Neural cell (in vitro differentiated cells): ENCODE measurements at regions not wholly inside any gene's neighbourhood (a gene's known extent, or its start where the extent isn't known, plus 50 kb on each side); places are given as distances from the start of the nearest gene placed in this dataset.

Experiments used
- H2AFZ ChIP-seq: fragments of 200-600, 300-800 bp; sonication (generic), shearing (Covaris generic); 2 replicates; pipeline ENCODE4 v1.6.0; 2014; ENCODE audit warnings: low read depth, mild to moderate bottlenecking, antibody characterized with exemption, low read length, moderate library complexity
- H3F3A ChIP-seq: fragments of 200-600 bp; shearing (Covaris generic); 2 replicates; pipeline ENCODE4 v1.6.1; 2016; ENCODE audit warnings: mild to moderate bottlenecking, moderate library complexity, mixed read lengths, antibody characterized with exemption, low read length; ENCODE audit not compliant: insufficient read depth, poor library complexity, severe bottlenecking
- H3K27ac ChIP-seq: fragments of 200-600, 300-800 bp; sonication (generic), shearing (Covaris generic); 2 replicates; pipeline ENCODE4 v1.5.1; 2014; ENCODE audit warnings: mild to moderate bottlenecking, low read length, moderate library complexity
- H3K27me3 ChIP-seq: fragments of 300-800, 200-600 bp; sonication (generic), shearing (Covaris generic); 2 replicates; pipeline ENCODE4 v1.6.0; 2014; ENCODE audit warnings: mild to moderate bottlenecking, low read depth, low read length, moderate library complexity; ENCODE audit not compliant: insufficient read depth
- H3K36me3 ChIP-seq: fragments of 300-800, 200-600 bp; sonication (generic), shearing (Covaris generic); 2 replicates; pipeline ENCODE4 v1.5.1; 2014; ENCODE audit warnings: mild to moderate bottlenecking, antibody characterized with exemption, low read length, moderate library complexity; ENCODE audit not compliant: insufficient read depth
- H3K4me2 ChIP-seq: fragments of 300-800, 200-600 bp; sonication (generic), shearing (Covaris generic); 2 replicates; pipeline ENCODE4 v1.6.0; 2014; ENCODE audit warnings: mild to moderate bottlenecking, low read length
- H3K4me3 ChIP-seq: fragments of 300-800, 200-600 bp; sonication (generic), shearing (Covaris generic); 2 replicates; pipeline ENCODE4 v1.5.1; 2014; ENCODE audit warnings: mild to moderate bottlenecking, low read length, moderate library complexity
- H3K79me2 ChIP-seq: fragments of 200-600 bp; shearing (Covaris generic); replicated peaks from 2 replicates; pipeline ENCODE4 v1.6.0; 2014; ENCODE audit warnings: mild to moderate bottlenecking, low read length, moderate library complexity; ENCODE audit not compliant: insufficient read depth
- H3K9ac ChIP-seq: fragments of 300-800, 200-600 bp; sonication (generic), shearing (Covaris generic); 2 replicates; pipeline ENCODE4 v1.6.1; 2016; ENCODE audit warnings: mild to moderate bottlenecking, low read length, mixed read lengths
- H3K9me2 ChIP-seq: fragments of 200-600 bp; shearing (Covaris generic); 2 replicates; pipeline ENCODE4 v1.6.1; 2016; ENCODE audit warnings: mild to moderate bottlenecking, low read length, mixed read lengths; ENCODE audit not compliant: insufficient read depth
- H3K9me3 ChIP-seq: fragments of 200-600, 300-800 bp; sonication (generic), shearing (Covaris generic); 2 replicates; pipeline ENCODE4 v1.6.1; 2016; ENCODE audit warnings: mild to moderate bottlenecking, mixed run types, low read length, moderate library complexity, mixed read lengths
- H4K20me1 ChIP-seq: fragments of 200-600 bp; shearing (Covaris generic); 2 replicates; pipeline ENCODE4 v1.6.1; 2016; ENCODE audit warnings: mild to moderate bottlenecking, mixed run types; ENCODE audit not compliant: insufficient read depth
- EP300 ChIP-seq: fragments of 450-650 bp; conservative IDR thresholded peaks from 2 replicates; pipeline ENCODE4 v1.6.1; 2014; ENCODE audit warnings: antibody characterized with exemption, mild to moderate bottlenecking, moderate library complexity; ENCODE audit not compliant: poor library complexity, severe bottlenecking
- EZH2 ChIP-seq: fragments of 200-600, 300-800 bp; shearing (Covaris generic), sonication (generic); IDR thresholded peaks from 2 replicates; pipeline ENCODE4 v1.6.1; 2014; ENCODE audit warnings: antibody characterized with exemption, low read length, borderline replicate concordance, mild to moderate bottlenecking; ENCODE audit not compliant: insufficient read depth, poor library complexity, severe bottlenecking
- MXI1 ChIP-seq: fragments of 450-650 bp; conservative IDR thresholded peaks from 2 replicates; pipeline ENCODE4 v1.6.1; 2014; ENCODE audit warnings: antibody characterized with exemption, mild to moderate bottlenecking; ENCODE audit not compliant: poor library complexity, severe bottlenecking
- POLR2AphosphoS5 ChIP-seq: IDR thresholded peaks from 2 replicates; pipeline ENCODE4 v1.6.1; 2012
- RAD21 ChIP-seq: fragments of 450-650 bp; conservative IDR thresholded peaks from 2 replicates; pipeline ENCODE4 v1.6.1; 2014; ENCODE audit warnings: antibody characterized with exemption, mild to moderate bottlenecking, moderate library complexity
- SMC3 ChIP-seq: fragments of 450-650 bp; conservative IDR thresholded peaks from 2 replicates; pipeline ENCODE4 v1.6.1; 2014; ENCODE audit warnings: antibody characterized with exemption, mild to moderate bottlenecking, moderate library complexity; ENCODE audit not compliant: poor library complexity
- TAF1 ChIP-seq: IDR thresholded peaks from 2 replicates; pipeline ENCODE4 v1.6.1; 2012; ENCODE audit warnings: low read depth
- TF ChIP-seq, protein P1 (sequence below): fragments of 450-650 bp; IDR thresholded peaks from 2 replicates; pipeline ENCODE4 v1.5.1; 2014; ENCODE audit warnings: antibody characterized with exemption, mild to moderate bottlenecking, moderate library complexity; ENCODE audit not compliant: poor library complexity, severe bottlenecking
- TF ChIP-seq, protein P2 (sequence below): IDR thresholded peaks from 2 replicates; pipeline ENCODE4 v1.6.1; 2012; ENCODE audit warnings: borderline replicate concordance

DNA sequence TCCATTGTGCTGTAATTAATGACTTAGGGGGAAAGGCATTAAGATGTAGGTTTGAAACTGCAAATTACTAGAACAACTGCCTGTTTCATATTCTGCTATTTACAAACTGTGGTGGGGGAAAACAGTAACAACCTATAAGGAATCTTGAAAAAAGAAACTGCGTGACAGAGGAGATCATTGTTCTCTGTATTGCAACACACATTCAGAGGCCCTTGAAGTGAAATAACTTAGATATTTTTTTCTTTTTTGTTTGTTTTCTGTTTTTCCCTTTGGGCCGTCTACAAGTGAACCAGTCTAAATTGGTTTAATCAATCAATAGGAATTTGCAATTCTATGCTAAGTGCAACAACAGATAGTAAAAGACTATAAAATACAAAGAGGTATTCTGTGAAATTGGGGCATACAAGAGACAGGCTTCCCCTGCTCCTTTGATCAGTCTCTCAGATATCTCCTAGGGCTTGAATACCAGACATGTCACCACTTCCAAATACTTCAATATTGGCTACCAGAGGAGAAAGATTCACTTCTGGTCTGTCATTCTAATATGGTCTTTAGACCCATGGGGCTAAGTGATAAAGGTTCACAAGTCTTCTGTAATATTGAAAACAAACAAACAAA lies 2055.1 kb upstream of the CELF4 start:
- Histone ChIP-seq H3K27me3 (no peaks in the 10 kb centered on the region), H3K79me2 (no peaks in the 10 kb centered on the region), H3K9me3 (peaks cover 3% of the 10 kb centered on the region), H3K27ac (no peak overlapping the region), H3K36me3 (no peaks in the 10 kb centered on the region), H3K4me3 (no peak overlapping the region), H3F3A (no peaks in the 10 kb centered on the region), H3K9me2 (no peaks in the 10 kb centered on the region), H3K9ac (no peak overlapping the region), H4K20me1 (no peaks in the 10 kb centered on the region), H2AFZ (no peak overlapping the region), H3K4me2 (no peak overlapping the region)
- no peak for TF ChIP-seq POLR2AphosphoS5
- TF ChIP-seq, protein P1, sequence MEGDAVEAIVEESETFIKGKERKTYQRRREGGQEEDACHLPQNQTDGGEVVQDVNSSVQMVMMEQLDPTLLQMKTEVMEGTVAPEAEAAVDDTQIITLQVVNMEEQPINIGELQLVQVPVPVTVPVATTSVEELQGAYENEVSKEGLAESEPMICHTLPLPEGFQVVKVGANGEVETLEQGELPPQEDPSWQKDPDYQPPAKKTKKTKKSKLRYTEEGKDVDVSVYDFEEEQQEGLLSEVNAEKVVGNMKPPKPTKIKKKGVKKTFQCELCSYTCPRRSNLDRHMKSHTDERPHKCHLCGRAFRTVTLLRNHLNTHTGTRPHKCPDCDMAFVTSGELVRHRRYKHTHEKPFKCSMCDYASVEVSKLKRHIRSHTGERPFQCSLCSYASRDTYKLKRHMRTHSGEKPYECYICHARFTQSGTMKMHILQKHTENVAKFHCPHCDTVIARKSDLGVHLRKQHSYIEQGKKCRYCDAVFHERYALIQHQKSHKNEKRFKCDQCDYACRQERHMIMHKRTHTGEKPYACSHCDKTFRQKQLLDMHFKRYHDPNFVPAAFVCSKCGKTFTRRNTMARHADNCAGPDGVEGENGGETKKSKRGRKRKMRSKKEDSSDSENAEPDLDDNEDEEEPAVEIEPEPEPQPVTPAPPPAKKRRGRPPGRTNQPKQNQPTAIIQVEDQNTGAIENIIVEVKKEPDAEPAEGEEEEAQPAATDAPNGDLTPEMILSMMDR = no peak
- no peak for TF ChIP-seq RAD21
- TF ChIP-seq, protein P2, sequence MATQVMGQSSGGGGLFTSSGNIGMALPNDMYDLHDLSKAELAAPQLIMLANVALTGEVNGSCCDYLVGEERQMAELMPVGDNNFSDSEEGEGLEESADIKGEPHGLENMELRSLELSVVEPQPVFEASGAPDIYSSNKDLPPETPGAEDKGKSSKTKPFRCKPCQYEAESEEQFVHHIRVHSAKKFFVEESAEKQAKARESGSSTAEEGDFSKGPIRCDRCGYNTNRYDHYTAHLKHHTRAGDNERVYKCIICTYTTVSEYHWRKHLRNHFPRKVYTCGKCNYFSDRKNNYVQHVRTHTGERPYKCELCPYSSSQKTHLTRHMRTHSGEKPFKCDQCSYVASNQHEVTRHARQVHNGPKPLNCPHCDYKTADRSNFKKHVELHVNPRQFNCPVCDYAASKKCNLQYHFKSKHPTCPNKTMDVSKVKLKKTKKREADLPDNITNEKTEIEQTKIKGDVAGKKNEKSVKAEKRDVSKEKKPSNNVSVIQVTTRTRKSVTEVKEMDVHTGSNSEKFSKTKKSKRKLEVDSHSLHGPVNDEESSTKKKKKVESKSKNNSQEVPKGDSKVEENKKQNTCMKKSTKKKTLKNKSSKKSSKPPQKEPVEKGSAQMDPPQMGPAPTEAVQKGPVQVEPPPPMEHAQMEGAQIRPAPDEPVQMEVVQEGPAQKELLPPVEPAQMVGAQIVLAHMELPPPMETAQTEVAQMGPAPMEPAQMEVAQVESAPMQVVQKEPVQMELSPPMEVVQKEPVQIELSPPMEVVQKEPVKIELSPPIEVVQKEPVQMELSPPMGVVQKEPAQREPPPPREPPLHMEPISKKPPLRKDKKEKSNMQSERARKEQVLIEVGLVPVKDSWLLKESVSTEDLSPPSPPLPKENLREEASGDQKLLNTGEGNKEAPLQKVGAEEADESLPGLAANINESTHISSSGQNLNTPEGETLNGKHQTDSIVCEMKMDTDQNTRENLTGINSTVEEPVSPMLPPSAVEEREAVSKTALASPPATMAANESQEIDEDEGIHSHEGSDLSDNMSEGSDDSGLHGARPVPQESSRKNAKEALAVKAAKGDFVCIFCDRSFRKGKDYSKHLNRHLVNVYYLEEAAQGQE = no peak
- TF ChIP-seq EZH2 = no peak

DNA sequence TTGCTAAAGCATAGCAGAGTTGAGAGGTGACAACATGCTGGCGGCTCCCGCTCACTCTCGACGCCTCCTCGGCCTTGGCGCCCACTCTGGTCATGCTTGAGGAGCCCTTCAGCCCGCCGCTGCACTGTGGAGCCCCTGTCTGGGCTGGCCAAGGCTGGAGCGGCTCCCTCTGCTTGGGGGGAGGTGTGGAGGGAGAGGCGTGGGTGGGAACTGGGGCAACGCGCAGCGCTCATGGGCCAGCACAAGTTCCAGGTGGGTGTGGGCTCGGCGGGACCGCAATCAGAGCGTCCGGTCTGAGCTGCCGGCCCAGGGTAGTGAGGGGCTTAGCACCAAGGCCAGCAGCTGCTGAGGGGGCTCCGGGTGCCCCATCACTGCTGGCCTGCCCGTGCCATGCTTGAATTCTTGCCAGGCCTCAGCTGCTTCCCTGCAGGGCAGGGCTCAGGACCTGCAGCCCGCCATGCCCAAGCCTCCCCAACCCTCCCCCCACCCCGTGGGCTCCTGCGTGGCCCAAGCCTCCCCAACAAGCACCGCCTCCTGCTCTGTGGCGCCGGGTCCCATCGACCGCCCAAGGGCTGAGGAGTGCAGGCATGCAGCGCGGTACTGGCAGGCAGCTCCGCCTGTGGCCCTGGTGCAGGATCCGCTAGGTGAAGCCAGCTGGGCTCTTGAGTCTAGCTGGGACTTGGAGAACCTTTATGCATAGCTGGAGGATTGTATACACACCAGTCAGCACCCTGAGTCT lies 2052.8 kb upstream of the CELF4 start:
- no peaks in the 10 kb centered on the region for H3K9me2 ChIP-seq
- TF ChIP-seq EP300 (no peak), RAD21 (no peak), EZH2 (no peak), TAF1 (no peak), SMC3 (no peak), POLR2AphosphoS5 (no peak), MXI1 (no peak)
- TF ChIP-seq, protein P1 = no peak
- TF ChIP-seq, protein P2 = no peak
- H3K9ac ChIP-seq = no peak overlapping the region
- no peaks in the 10 kb centered on the region for H3K36me3 ChIP-seq
- no peak overlapping the region for H3K4me3 ChIP-seq
- no peaks in the 10 kb centered on the region for H3F3A ChIP-seq
- no peaks in the 10 kb centered on the region for H3K79me2 ChIP-seq
- peaks cover 3% of the 10 kb centered on the region for H3K9me3 ChIP-seq
- H3K4me2 ChIP-seq = no peak overlapping the region
- no peak overlapping the region for H2AFZ ChIP-seq
- H3K27ac ChIP-seq = no peak overlapping the region
- no peaks in the 10 kb centered on the region for H4K20me1 ChIP-seq
- no peaks in the 10 kb centered on the region for H3K27me3 ChIP-seq
